Islet precursor cell (in vitro differentiated cells): ENCODE measurements at regions not wholly inside any gene's neighbourhood (a gene's known extent, or its start where the extent isn't known, plus 50 kb on each side); places are given as distances from the start of the nearest gene placed in this dataset.

Source experiments
- DNase-seq: peaks from one replicate; pipeline ENCODE4 v3.0.0-alpha.2; 2018

GRCh38 chr2:111219285-111219684 lies 98.6 kb downstream of the BCL2L11 start:
- peak; percentile 84 for DNase-seq

GRCh38 chr2:111219734-111220505 lies 99.2 kb downstream of the BCL2L11 start:
- DNase-seq, result no peak

- DNase-seq, result no peak
These were observed 100.2 kb downstream of the BCL2L11 start for GRCh38 chr2:111220962-111221361.

- no peak for DNase-seq
These were observed 101.0 kb downstream of the BCL2L11 start for GRCh38 chr2:111221701-111222100.

GRCh38 chr2:111222204-111222866 lies 101.6 kb downstream of the BCL2L11 start:
- no peak for DNase-seq

- DNase-seq, result no peak
These were observed 105.1 kb downstream of the BCL2L11 start for GRCh38 chr2:111225856-111226255.

- DNase-seq, result no peak
These were observed 106.4 kb downstream of the BCL2L11 start for GRCh38 chr2:111226876-111227700.

- peak; percentile 85 for DNase-seq
These were observed 107.0 kb downstream of the BCL2L11 start for GRCh38 chr2:111227716-111228141.

GRCh38 chr2:111231532-111232252 lies 111.0 kb downstream of the BCL2L11 start:
- DNase-seq, result peak; percentile 11

- DNase-seq, result no peak
These were observed 114.7 kb downstream of the BCL2L11 start for GRCh38 chr2:111235192-111236015.

- no peak for DNase-seq
These were observed 115.3 kb downstream of the BCL2L11 start for GRCh38 chr2:111236025-111236424.

- DNase-seq, result no peak
These were observed 117.6 kb downstream of the BCL2L11 start for GRCh38 chr2:111238296-111238695.

- DNase-seq, result no peak
These were observed 118.4 kb downstream of the BCL2L11 start for GRCh38 chr2:111239107-111239506.

- DNase-seq, result peak; percentile 12
These were observed 119.0 kb downstream of the BCL2L11 start for GRCh38 chr2:111239581-111240249.

- no peak for DNase-seq
These were observed 122.6 kb downstream of the BCL2L11 start for GRCh38 chr2:111243295-111243694.

- DNase-seq, result no peak
These were observed 124.2 kb downstream of the BCL2L11 start for GRCh38 chr2:111244864-111245263.

GRCh38 chr2:111246620-111247061 lies 125.9 kb downstream of the BCL2L11 start:
- no peak for DNase-seq

GRCh38 chr2:111247491-111247890 lies 126.8 kb downstream of the BCL2L11 start:
- no peak for DNase-seq

GRCh38 chr2:111249806-111250205 lies 129.1 kb downstream of the BCL2L11 start:
- DNase-seq, result no peak

- no peak for DNase-seq
These were observed 129.8 kb downstream of the BCL2L11 start for GRCh38 chr2:111250448-111251030.

- no peak for DNase-seq
These were observed 131.0 kb downstream of the BCL2L11 start for GRCh38 chr2:111251711-111252110.
